ENCODE measurements at regions not wholly inside any gene's neighbourhood (a gene's known extent, or its start where the extent isn't known, plus 50 kb on each side); places are given as distances from the start of the nearest gene placed in this dataset.

GRCh38 chr10:65123120-65123519 is 1601.9 kb downstream of the REEP3 start:
- no peak for TF ChIP-seq YY1 (IDR thresholded peaks at IDR 0.05; ENCODE audit: insufficient read depth, insufficient read length)
- no peak for TF ChIP-seq ZNF274 (IDR thresholded peaks at IDR 0.05; ENCODE audit: low read depth, low read length)
- no peak for TF ChIP-seq SUZ12 (IDR thresholded peaks at IDR 0.05; ENCODE audit: extremely low read depth, insufficient read depth, insufficient read length)

Data from NT2/D1 (cell line).